ENCODE measurements at regions not wholly inside any gene's neighbourhood (a gene's known extent, or its start where the extent isn't known, plus 50 kb on each side); places are given as distances from the start of the nearest gene placed in this dataset.
A peak's percentile ranks its signal among the peaks of the same experiment; 100 is the strongest.

DNA sequence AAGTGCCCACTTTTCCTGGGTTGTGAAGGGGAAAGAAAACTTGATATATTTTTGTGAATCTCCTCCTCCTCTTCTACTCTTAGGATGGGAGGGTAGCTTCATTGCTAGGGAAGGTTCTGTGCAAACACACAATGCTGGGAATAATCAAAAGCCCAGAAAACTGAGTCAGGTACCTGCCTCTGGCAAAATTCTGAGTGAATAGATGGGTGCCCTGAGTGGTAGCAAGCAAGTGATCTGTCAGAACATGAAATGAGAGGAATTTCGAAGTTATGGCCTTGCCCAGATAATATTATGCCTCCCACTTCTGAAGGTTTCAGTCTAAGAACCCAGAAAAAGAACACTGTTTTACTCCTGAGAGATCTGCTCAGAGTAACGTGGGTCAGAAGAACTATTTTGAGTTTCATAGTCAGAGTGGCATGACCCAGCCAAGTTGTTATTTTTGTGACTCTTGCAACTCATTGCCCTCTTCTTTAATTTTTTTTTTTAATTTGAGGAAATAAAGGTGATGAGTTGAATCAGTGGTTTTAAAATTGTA is 158.3 kb downstream of the BMP2 start:
- WGBS, 2 donors: 21 to 29% methylated on average over 2 of the region's 2 CpGs
- no peaks in the 10 kb centered on the region for H3K4me1 ChIP-seq
- no peak overlapping the region for H3K27ac ChIP-seq
- intact Hi-C loops (cut with DNase I; ENCODE audit: low total_unique reads): no loop called here
- H3K36me3 ChIP-seq (ENCODE audit: low read depth, missing control alignments): no peaks in the 10 kb centered on the region
- no peaks in the 10 kb centered on the region for H3K27me3 ChIP-seq
- H3K4me3 ChIP-seq: no peak overlapping the region
- no peak for DNase-seq
- H3K9me3 ChIP-seq: no peaks in the 10 kb centered on the region
- TF ChIP-seq POLR2A (IDR thresholded peaks at IDR 0.05): no peak
- TF ChIP-seq CTCF (IDR thresholded peaks at IDR 0.05): no peak

- Histone ChIP-seq H3K4me3 (no peak overlapping the region), H3K36me3 (ENCODE audit: low read depth, missing control alignments) (no peaks in the 10 kb centered on the region), H3K4me1 (no peaks in the 10 kb centered on the region), H3K27me3 (no peaks in the 10 kb centered on the region), H3K27ac (no peak overlapping the region), H3K9me3 (no peaks in the 10 kb centered on the region)
- intact Hi-C loops (cut with DNase I; ENCODE audit: low total_unique reads): no loop called here
- 62 to 70% methylated on average over 5 of the region's 5 CpGs for WGBS, 2 donors
- TF ChIP-seq POLR2A (IDR thresholded peaks at IDR 0.05): no peak
- TF ChIP-seq CTCF (IDR thresholded peaks at IDR 0.05): peak in 1 of 3 experiments; percentile 30
- peak; percentile 18 for DNase-seq
These were observed 172.6 kb downstream of the BMP2 start for GRCh38 chr20:6940048-6940447.

GRCh38 chr20:6940876-6941275 is 173.4 kb downstream of the BMP2 start:
- intact Hi-C loops (cut with DNase I; ENCODE audit: low total_unique reads): no loop called here
- Histone ChIP-seq H3K9me3 (no peaks in the 10 kb centered on the region), H3K4me3 (no peak overlapping the region), H3K27me3 (no peaks in the 10 kb centered on the region), H3K27ac (no peak overlapping the region), H3K36me3 (ENCODE audit: low read depth, missing control alignments) (no peaks in the 10 kb centered on the region), H3K4me1 (no peaks in the 10 kb centered on the region)
- 41 to 49% methylated on average over 2 of the region's 2 CpGs for WGBS, 2 donors
- no peak for DNase-seq
- TF ChIP-seq CTCF (IDR thresholded peaks at IDR 0.05): no peak
- TF ChIP-seq POLR2A (IDR thresholded peaks at IDR 0.05): no peak

DNA sequence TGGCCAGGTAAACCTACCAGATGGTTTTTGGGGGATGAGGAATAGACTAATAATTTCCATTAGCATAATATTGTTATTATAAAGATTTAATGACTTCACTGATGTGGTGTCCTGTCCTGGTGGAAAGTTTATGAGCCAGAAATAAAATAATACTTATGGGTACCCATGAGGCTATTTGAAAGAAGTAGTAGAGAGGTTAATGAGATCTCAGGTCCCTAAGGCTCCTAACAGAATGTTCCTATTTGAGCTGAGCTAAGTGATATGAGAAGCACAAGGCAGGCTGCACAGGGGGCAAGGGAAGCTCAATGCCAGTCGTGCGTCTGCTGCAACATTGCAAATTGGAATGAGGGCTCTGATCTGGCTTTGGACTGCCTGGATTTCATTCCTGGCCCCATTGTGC is 174.1 kb downstream of the BMP2 start:
- WGBS, 2 donors: 86 to 92% methylated on average over 2 of the region's 2 CpGs
- Histone ChIP-seq H3K9me3 (no peaks in the 10 kb centered on the region), H3K36me3 (ENCODE audit: low read depth, missing control alignments) (no peaks in the 10 kb centered on the region), H3K4me1 (no peaks in the 10 kb centered on the region), H3K27ac (no peak overlapping the region), H3K27me3 (no peaks in the 10 kb centered on the region), H3K4me3 (no peak overlapping the region)
- TF ChIP-seq POLR2A (IDR thresholded peaks at IDR 0.05) (no peak), CTCF (IDR thresholded peaks at IDR 0.05) (no peak)
- intact Hi-C loops (cut with DNase I; ENCODE audit: low total_unique reads): no loop called here
- DNase-seq: no peak

GRCh38 chr20:6942266-6942665 is 174.8 kb downstream of the BMP2 start:
- Histone ChIP-seq H3K4me3 (no peak overlapping the region), H3K9me3 (no peaks in the 10 kb centered on the region), H3K36me3 (ENCODE audit: low read depth, missing control alignments) (no peaks in the 10 kb centered on the region), H3K27ac (no peak overlapping the region), H3K27me3 (no peaks in the 10 kb centered on the region), H3K4me1 (no peaks in the 10 kb centered on the region)
- intact Hi-C loops (cut with DNase I; ENCODE audit: low total_unique reads): no loop called here
- no peak for DNase-seq
- WGBS, 2 donors: 88 to 93% methylated on average over 3 of the region's 3 CpGs
- TF ChIP-seq CTCF (IDR thresholded peaks at IDR 0.05): no peak
- TF ChIP-seq POLR2A (IDR thresholded peaks at IDR 0.05): no peak
